ENCODE measurements at regions not wholly inside any gene's neighbourhood (a gene's known extent, or its start where the extent isn't known, plus 50 kb on each side); places are given as distances from the start of the nearest gene placed in this dataset.

GRCh38 chr4:57329279-57329678 is 219.1 kb upstream of the IGFBP7 start:
- TF ChIP-seq CTCF (conservative IDR thresholded peaks at IDR 0.05; ENCODE audit: low read depth, low read length) = no peak
- no peak overlapping the region for H3K4me3 ChIP-seq (ENCODE audit: low read length)
- no peak for DNase-seq (ENCODE audit: low read depth)

DNA sequence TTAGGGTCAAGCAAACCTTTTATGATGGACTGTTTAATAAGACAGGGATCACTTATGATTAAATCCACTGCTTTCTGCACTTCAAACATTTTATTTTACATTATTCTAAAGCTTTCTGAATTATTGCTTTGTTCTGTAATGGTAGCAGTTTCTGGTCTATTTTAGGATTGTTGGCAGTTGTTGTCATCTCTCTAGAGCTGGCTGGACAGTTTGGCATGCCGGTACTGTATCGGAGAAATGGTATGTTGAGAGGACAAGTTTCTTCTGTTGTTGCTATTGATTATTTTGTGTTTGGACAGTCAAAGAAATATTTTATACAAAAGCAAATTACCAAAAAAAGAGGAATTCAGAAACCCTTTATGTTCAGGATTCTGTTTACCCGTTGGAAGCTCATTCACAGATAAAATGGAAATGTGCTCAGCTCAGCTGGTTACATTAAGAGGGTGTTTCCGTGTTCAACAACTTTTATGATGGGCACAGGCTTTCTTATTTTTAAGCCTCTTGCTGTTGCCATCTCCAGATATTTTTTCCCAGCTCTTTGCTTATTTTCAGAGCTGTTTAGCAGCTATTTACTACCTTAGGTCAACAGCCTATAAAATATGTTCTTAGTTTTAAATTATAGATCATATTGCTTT is 214.6 kb upstream of the IGFBP7 start:
- no peak overlapping the region for H3K4me3 ChIP-seq (ENCODE audit: low read length)
- DNase-seq (ENCODE audit: low read depth) = no peak
- TF ChIP-seq CTCF (conservative IDR thresholded peaks at IDR 0.05; ENCODE audit: low read depth, low read length) = no peak

GRCh38 chr4:57320849-57321248 is 210.7 kb upstream of the IGFBP7 start:
- no peak for DNase-seq (ENCODE audit: low read depth)
- no peak for TF ChIP-seq CTCF (conservative IDR thresholded peaks at IDR 0.05; ENCODE audit: low read depth, low read length)

GRCh38 chr4:57320217-57320616 is 210.0 kb upstream of the IGFBP7 start:
- no peak for TF ChIP-seq CTCF (conservative IDR thresholded peaks at IDR 0.05; ENCODE audit: low read depth, low read length)
- no peak for DNase-seq (ENCODE audit: low read depth)
- no peak overlapping the region for H3K4me3 ChIP-seq (ENCODE audit: low read length)

More at GRCh38 chr4:57320849-57321248, 210.7 kb upstream of the IGFBP7 start:
- no peak overlapping the region for H3K4me3 ChIP-seq (ENCODE audit: low read length)

GRCh38 chr4:57318703-57319102 is 208.5 kb upstream of the IGFBP7 start:
- no peak overlapping the region for H3K4me3 ChIP-seq (ENCODE audit: low read length)
- no peak for TF ChIP-seq CTCF (conservative IDR thresholded peaks at IDR 0.05; ENCODE audit: low read depth, low read length)
- DNase-seq (ENCODE audit: low read depth) = no peak

- no peak for TF ChIP-seq CTCF (conservative IDR thresholded peaks at IDR 0.05; ENCODE audit: low read depth, low read length)
- H3K4me3 ChIP-seq (ENCODE audit: low read length) = no peak overlapping the region
- DNase-seq (ENCODE audit: low read depth) = no peak
Observed at GRCh38 chr4:57314636-57315035, 204.5 kb upstream of the IGFBP7 start.

- no peak for TF ChIP-seq CTCF (conservative IDR thresholded peaks at IDR 0.05; ENCODE audit: low read depth, low read length)
- DNase-seq (ENCODE audit: low read depth) = no peak
- no peak overlapping the region for H3K4me3 ChIP-seq (ENCODE audit: low read length)
Observed at GRCh38 chr4:57312296-57312695, 202.1 kb upstream of the IGFBP7 start.
